Hepatocyte (in vitro differentiated cells): ENCODE measurements at regions not wholly inside any gene's neighbourhood (a gene's known extent, or its start where the extent isn't known, plus 50 kb on each side); places are given as distances from the start of the nearest gene placed in this dataset.

Experiments used
- CTCF ChIP-seq: fragments of 200-600 bp; sonication (generic); IDR thresholded peaks from 2 replicates; pipeline ENCODE4 v1.5.1; 2016; ENCODE audit warnings: antibody characterized with exemption, mild to moderate bottlenecking; ENCODE audit not compliant: poor library complexity
- EZH2phosphoT487 ChIP-seq: fragments of 200-600 bp; sonication (generic); IDR thresholded peaks from one replicate; pipeline ENCODE4 v1.6.1; 2018; ENCODE audit warnings: antibody characterized with exemption, mild to moderate bottlenecking, low read depth, moderate library complexity; ENCODE audit not compliant: unreplicated experiment, severe bottlenecking

GRCh38 chr5:4244306-4244705, 648.7 kb downstream of the IRX1 start:
- no peak for TF ChIP-seq CTCF
- TF ChIP-seq EZH2phosphoT487 = no peak
